ENCODE measurements at regions not wholly inside any gene's neighbourhood (a gene's known extent, or its start where the extent isn't known, plus 50 kb on each side); places are given as distances from the start of the nearest gene placed in this dataset.

DNA sequence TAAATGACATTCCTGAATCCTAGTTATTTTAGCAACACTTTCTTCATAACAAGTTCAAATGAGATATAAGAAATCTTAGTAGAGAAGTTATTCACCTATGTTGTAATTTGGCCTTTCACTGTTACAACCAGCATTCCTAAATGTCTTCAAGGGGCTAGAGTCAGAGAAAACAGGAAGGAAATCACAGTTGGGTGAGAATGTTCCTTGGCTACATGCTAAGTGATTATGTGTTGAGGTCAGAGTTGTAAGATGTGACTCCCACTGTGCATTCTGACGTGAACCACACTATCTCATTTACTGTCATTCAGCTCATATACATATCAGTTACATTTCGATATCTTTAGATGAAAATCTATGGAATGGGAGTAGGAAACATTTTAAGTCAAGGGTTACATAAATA is 51.0 kb upstream of the MLIP start:
- no peak for TF ChIP-seq CTCF (IDR thresholded peaks at IDR 0.05; ENCODE audit: low read depth, low read length, missing control alignments)
- DNase-seq = peak; percentile 81
- Histone ChIP-seq H3K36me3 (replicated peaks) (no peaks in the 10 kb centered on the region), H3K27ac (peak overlapping the region; percentile 26), H3K4me3 (ENCODE audit: low read depth, low read length) (no peak overlapping the region), H3K27me3 (replicated peaks) (no peaks in the 10 kb centered on the region)
- in situ Hi-C loops (cut with HindIII; ENCODE audit: low pct_ligation_motif_present, low sequenced_read_pairs) = no loop called here
